ENCODE measurements at regions not wholly inside any gene's neighbourhood (a gene's known extent, or its start where the extent isn't known, plus 50 kb on each side); places are given as distances from the start of the nearest gene placed in this dataset.

GRCh38 chr11:119974051-119974450 lies 163.9 kb downstream of the TRIM29 start:
- TF ChIP-seq CTCF (IDR thresholded peaks at IDR 0.05; ENCODE audit: insufficient read depth, low read length, missing control alignments) = no peak
- ChIA-PET POLR2A (no interaction called here), CTCF (interaction anchor here (0.7 kb wide), 1 partner anchor 20 kb away, joined by 3 read pairs; no protein-coding TSS in a partner anchor)
- no peak for DNase-seq (ENCODE audit: low read depth, low spot score)
- no peak overlapping the region for H3K4me3 ChIP-seq (ENCODE audit: low read depth, low read length)

- no peak overlapping the region for H3K4me3 ChIP-seq (ENCODE audit: low read depth, low read length)
- DNase-seq (ENCODE audit: low read depth, low spot score) = no peak
- POLR2A ChIA-PET = no interaction called here
- CTCF ChIA-PET = no interaction called here
- no peak for TF ChIP-seq CTCF (IDR thresholded peaks at IDR 0.05; ENCODE audit: insufficient read depth, low read length, missing control alignments)
These were observed 165.6 kb downstream of the TRIM29 start for GRCh38 chr11:119972281-119972680.

DNA sequence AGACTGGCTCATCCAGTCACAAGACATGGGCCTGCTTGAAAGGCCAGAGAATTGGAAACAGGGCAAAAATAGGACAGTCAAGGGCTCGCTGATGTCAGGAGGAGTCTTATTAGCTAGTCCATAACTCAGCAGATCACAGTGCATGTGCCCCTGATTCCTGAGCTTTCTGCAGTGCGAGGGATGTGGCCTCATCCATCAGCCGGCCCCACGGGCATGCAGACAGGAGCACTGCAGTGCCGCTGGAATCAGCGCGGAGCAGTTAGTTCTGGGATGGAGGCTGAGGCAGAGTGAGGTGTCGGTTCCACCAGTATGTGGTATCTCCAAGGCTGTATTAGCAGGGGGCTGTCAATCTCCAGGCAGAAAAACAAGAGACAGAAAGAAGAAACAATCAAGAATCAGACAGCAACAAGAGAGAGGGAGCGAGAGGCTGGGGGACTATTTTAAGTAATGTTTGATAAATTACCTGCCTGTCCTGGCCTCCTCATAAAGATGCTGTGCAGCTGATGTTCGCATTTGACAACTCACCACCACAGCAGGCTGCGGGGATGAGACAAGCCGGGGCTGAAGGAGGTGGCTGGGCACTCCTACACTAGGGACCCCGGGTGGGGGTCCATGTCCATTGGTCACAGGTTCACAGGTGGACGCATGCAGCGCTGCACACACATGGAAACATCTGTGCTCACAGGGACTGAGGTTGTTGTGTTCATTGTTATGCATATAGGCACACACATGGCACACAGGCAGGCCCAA lies 167.2 kb downstream of the TRIM29 start:
- no peak for DNase-seq (ENCODE audit: low read depth, low spot score)
- TF ChIP-seq CTCF (IDR thresholded peaks at IDR 0.05; ENCODE audit: insufficient read depth, low read length, missing control alignments) = no peak
- ChIA-PET POLR2A (no interaction called here), CTCF (no interaction called here)
- no peak overlapping the region for H3K4me3 ChIP-seq (ENCODE audit: low read depth, low read length)

DNA sequence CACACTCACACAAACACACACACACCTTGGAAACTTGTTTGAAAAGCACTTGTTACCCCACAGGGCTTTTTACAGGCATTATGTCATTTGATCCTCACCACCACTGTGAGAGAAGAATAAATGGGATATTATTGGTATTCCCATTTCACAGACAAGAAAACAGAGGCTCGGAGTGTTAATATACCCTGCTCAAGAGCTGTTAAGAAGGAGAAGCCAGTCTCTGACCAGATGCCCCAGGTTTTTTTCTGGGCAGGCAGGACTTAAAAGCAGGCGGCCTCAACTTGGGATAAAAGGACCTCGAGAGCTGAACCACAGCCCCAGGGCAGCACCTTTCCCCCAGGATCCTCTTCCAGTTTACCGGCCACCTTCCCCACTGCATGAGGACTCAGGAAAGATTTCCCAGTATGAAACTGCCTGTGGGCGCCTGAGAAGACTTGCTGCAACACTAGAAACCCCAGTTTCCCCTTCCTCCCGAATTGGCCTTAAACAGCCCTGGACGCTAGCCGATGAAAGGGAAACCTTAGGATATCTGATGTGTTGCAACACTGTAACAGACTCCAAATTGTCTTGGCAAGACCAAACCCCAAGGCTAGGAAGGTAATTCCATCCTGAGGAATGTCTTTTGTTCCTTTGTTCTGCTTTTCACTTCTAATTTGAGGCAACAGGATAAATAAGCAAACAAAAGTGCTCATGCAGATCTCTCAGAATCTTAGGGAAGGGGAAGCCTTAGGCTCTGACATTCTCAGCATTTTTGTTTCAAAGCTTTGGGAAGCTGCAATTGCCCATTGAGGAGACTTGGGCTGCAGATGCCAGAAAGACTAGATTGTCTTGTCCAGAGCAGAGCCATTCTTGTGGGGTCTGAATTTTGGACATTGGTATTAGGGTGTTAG lies 173.5 kb downstream of the TRIM29 start:
- H3K4me3 ChIP-seq (ENCODE audit: low read depth, low read length) = no peak overlapping the region
- no peak for TF ChIP-seq CTCF (IDR thresholded peaks at IDR 0.05; ENCODE audit: insufficient read depth, low read length, missing control alignments)
- POLR2A ChIA-PET = no interaction called here
- no peak for DNase-seq (ENCODE audit: low read depth, low spot score)
- CTCF ChIA-PET = no interaction called here

DNA sequence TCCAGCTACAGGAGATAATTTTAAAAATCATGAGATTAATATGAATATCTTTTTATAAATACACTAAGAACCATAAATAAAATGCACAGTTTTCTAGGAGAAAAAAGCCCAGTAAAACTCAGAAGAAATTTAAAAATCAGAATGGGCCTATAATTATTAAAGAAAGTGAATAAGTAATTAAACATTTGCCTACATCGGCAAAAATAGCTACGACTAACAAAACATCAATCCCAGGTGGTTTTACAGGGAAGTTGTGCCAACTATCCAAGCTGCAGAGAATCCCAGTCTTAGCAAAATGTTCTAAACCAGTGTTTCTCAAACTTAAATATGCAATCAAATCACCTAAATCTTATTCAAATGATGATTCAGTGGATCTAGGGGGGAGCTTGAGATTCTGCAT lies 180.0 kb downstream of the TRIM29 start:
- H3K4me3 ChIP-seq (ENCODE audit: low read depth, low read length) = no peak overlapping the region
- DNase-seq (ENCODE audit: low read depth, low spot score) = no peak
- POLR2A ChIA-PET = no interaction called here
- TF ChIP-seq CTCF (IDR thresholded peaks at IDR 0.05; ENCODE audit: insufficient read depth, low read length, missing control alignments) = no peak
- CTCF ChIA-PET = interaction anchor here (1.2 kb wide), 1 partner anchor 229 kb away, joined by 3 read pairs; the partner anchor contains the start of gene NECTIN1

DNA sequence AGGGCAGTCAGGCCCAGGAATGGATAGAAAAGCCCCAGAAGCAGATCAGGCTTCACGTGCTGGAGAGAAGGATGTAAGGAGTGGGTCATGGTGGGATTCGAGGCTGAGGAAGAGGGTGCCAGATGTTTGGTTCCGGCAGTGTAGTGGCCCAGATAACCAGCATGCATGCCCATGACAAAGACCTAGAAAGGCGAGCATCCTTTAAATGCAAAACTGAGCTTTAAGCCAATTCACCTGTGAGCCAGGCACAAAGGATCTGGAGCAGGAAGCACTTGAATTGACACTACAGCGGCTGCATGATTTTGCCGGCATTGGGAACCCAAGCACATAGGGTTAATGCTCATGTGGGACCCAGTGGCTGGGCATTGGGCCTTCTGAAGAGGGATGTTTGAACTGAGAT lies 185.5 kb downstream of the TRIM29 start:
- H3K4me3 ChIP-seq (ENCODE audit: low read depth, low read length) = no peak overlapping the region
- ChIA-PET CTCF (no interaction called here), POLR2A (no interaction called here)
- DNase-seq (ENCODE audit: low read depth, low spot score) = no peak
- TF ChIP-seq CTCF (IDR thresholded peaks at IDR 0.05; ENCODE audit: insufficient read depth, low read length, missing control alignments) = no peak
